IMR-90 (cell line): ENCODE measurements at regions not wholly inside any gene's neighbourhood (a gene's known extent, or its start where the extent isn't known, plus 50 kb on each side); places are given as distances from the start of the nearest gene placed in this dataset.

Source experiments
- ATAC-seq: fragments of 200-7000 bp; cut with Tn5 transposase; 2 replicates; pipeline ENCODE4 v1.9.1; 2020; ENCODE audit warnings: low read depth, mild to moderate bottlenecking, moderate library complexity
- BruUV-seq: library from RNA; stranded (reverse); fragments of 400-500 nt; replicated peaks from 2 replicates; lab custom pipeline; 2021; lab: Mats Ljungman, UMichigan
- CTCF ChIA-PET: fragments of 300-600 bp; formaldehyde crosslinking; extraction: SDS; loops from one replicate; lab custom pipeline; 2021; ENCODE audit warnings: antibody characterized with exemption; lab: Yijun Ruan, JAX
- POLR2A ChIA-PET: fragments of 300-600 bp; sonication (Branson Sonifier 250); formaldehyde crosslinking; loops from one replicate; lab custom pipeline; 2022; ENCODE audit warnings: antibody characterized with exemption; ENCODE audit not compliant: unreplicated experiment; lab: Charles Lee
- DNase-seq: peaks from one replicate; pipeline ENCODE4 v3.0.0; 2013
- H2AFZ ChIP-seq: replicated peaks from 2 replicates; pipeline ENCODE3; 2013; ENCODE audit warnings: low read length, mild to moderate bottlenecking; ENCODE audit not compliant: poor library complexity
- H2AK5ac ChIP-seq: 2 replicates; pipeline ENCODE4 v1.6.1; 2013; ENCODE audit warnings: low read depth, low read length, inconsistent platforms
- H2AK9ac ChIP-seq: replicated peaks from 2 replicates; pipeline ENCODE3; 2013; ENCODE audit warnings: mild to moderate bottlenecking, low read depth, low read length, moderate library complexity; ENCODE audit not compliant: poor library complexity
- H2BK120ac ChIP-seq: 2 replicates; pipeline ENCODE4 v1.6.1; 2013; ENCODE audit warnings: low read depth, low read length, inconsistent platforms
- H2BK15ac ChIP-seq: 3 replicates; pipeline ENCODE4 v1.6.1; 2013; ENCODE audit warnings: low read depth, low read length, inconsistent platforms
- H2BK20ac ChIP-seq: 2 replicates; pipeline ENCODE4 v1.6.1; 2013; ENCODE audit warnings: low read depth, mild to moderate bottlenecking, inconsistent platforms, low read length, moderate library complexity
- H2BK5ac ChIP-seq: 2 replicates; pipeline ENCODE4 v1.6.1; 2013; ENCODE audit warnings: mild to moderate bottlenecking, low read depth, low read length, inconsistent platforms; ENCODE audit not compliant: poor library complexity, severe bottlenecking
- H3K14ac ChIP-seq: replicated peaks from 2 replicates; pipeline ENCODE4 v1.6.1; 2013; ENCODE audit warnings: low read depth, low read length, inconsistent platforms
- H3K18ac ChIP-seq: 2 replicates; pipeline ENCODE4 v1.6.1; 2013; ENCODE audit warnings: low read depth, low read length, control low read depth
- H3K23ac ChIP-seq: 2 replicates; pipeline ENCODE4 v1.6.1; 2013; ENCODE audit warnings: low read depth, low read length, inconsistent platforms
- H3K27ac ChIP-seq: 2 replicates; pipeline ENCODE4 v1.5.1; 2013; ENCODE audit warnings: mild to moderate bottlenecking, control low read depth, low read length; ENCODE audit not compliant: insufficient read depth
- H3K27me3 ChIP-seq: 2 replicates; pipeline ENCODE4 v1.6.1; 2013; ENCODE audit warnings: low read length; ENCODE audit not compliant: control insufficient read depth, insufficient read depth
- H3K36me3 ChIP-seq: 2 replicates; pipeline ENCODE4 v1.6.1; 2013; ENCODE audit warnings: low read length, mixed read lengths; ENCODE audit not compliant: control insufficient read depth, insufficient read depth
- H3K4ac ChIP-seq: 2 replicates; pipeline ENCODE4 v1.6.1; 2013; ENCODE audit warnings: low read depth, low read length, inconsistent platforms
- H3K4me1 ChIP-seq: 2 replicates; pipeline ENCODE4 v1.6.1; 2013; ENCODE audit warnings: low read length, mixed read lengths; ENCODE audit not compliant: control insufficient read depth, insufficient read depth
- H3K4me2 ChIP-seq: 2 replicates; pipeline ENCODE4 v1.6.1; 2013; ENCODE audit warnings: low read depth, mild to moderate bottlenecking, control low read depth, low read length, moderate library complexity
- H3K4me3 ChIP-seq: 2 replicates; pipeline ENCODE4 v1.5.1; 2013; ENCODE audit warnings: low read depth, mild to moderate bottlenecking, control low read depth, low read length, moderate library complexity; ENCODE audit not compliant: insufficient read depth
- H3K56ac ChIP-seq: 2 replicates; pipeline ENCODE4 v1.6.1; 2013; ENCODE audit warnings: low read length, inconsistent platforms; ENCODE audit not compliant: insufficient read depth; ENCODE audit errors: extremely low read depth
- H3K79me1 ChIP-seq, 2 experiments: 2 replicates each; pipeline ENCODE4 v1.6.1; 2013; ENCODE audit warnings: low read length in 2 of 2, inconsistent platforms in 1 of 2, low read depth in 1 of 2
- H3K9ac ChIP-seq: 2 replicates; pipeline ENCODE4 v1.6.1; 2013; ENCODE audit warnings: low read depth, low read length, control low read depth
- H3K9me1 ChIP-seq: 2 replicates; pipeline ENCODE4 v1.6.1; 2013; ENCODE audit warnings: low read length, inconsistent platforms; ENCODE audit not compliant: insufficient read depth
- H3K9me3 ChIP-seq: 2 replicates; pipeline ENCODE4 v1.6.1; 2013; ENCODE audit warnings: low read length; ENCODE audit not compliant: control insufficient read depth, insufficient read depth
- H4K20me1 ChIP-seq: 2 replicates; pipeline ENCODE4 v1.6.1; 2013; ENCODE audit warnings: low read length, inconsistent platforms; ENCODE audit not compliant: insufficient read depth
- H4K5ac ChIP-seq: 2 replicates; pipeline ENCODE4 v1.6.1; 2013; ENCODE audit warnings: mild to moderate bottlenecking, low read depth, low read length, control low read depth
- H4K8ac ChIP-seq, 2 experiments: 2 replicates each; pipeline ENCODE4 v1.6.1; 2013; ENCODE audit warnings: low read depth in 2 of 2, low read length in 2 of 2, control low read depth in 1 of 2, inconsistent platforms in 1 of 2
- H4K91ac ChIP-seq: 2 replicates; pipeline ENCODE4 v1.6.1; 2013; ENCODE audit warnings: low read depth, low read length, inconsistent platforms; ENCODE audit not compliant: insufficient read depth
- USF2 ChIP-seq: fragments of 150-350 bp; IDR thresholded peaks from 2 replicates; pipeline ENCODE4 v1.6.1; 2017; ENCODE audit warnings: mild to moderate bottlenecking, antibody characterized with exemption, low read length, low read depth
- WGBS, 2 experiments: methylation state at CpG; one replicate each; pipeline versions ENCODE4 v1.1.5 to v1.1.7; 2013; ENCODE audit warnings: missing lambda C conversion rate in 2 of 2; ENCODE audit not compliant: insufficient read length in 1 of 2; ENCODE audit errors: extremely low coverage in 2 of 2; 5-methylcytosine and 5-hydroxymethylcytosine counted together
- dilution Hi-C: fragments of 300-500 bp; cut with HindIII; formaldehyde crosslinking; loops from one replicate; pipeline ENCODE4 v1.14.3; 2018; ENCODE audit warnings: low sequenced_read_pairs; ENCODE audit not compliant: unreplicated experiment
- in situ Hi-C: fragments of 300-500 bp; cut with MboI; formaldehyde crosslinking; loops from 3 replicates; pipeline ENCODE4 v1.14.3; 2019; ENCODE audit warnings: low sequenced_read_pairs, inconsistent platforms, mixed read lengths
- intact Hi-C: fragments of 100-400 bp; cut with micrococcal nuclease; formaldehyde crosslinking; loops from 2 replicates; pipeline ENCODE4 v1.10.0; 2022

- no peak overlapping the region for H3K18ac ChIP-seq
- H3K4me2 ChIP-seq = no peak overlapping the region
- no peaks in the 10 kb centered on the region for H3K4me1 ChIP-seq
- H2BK5ac ChIP-seq = no peak overlapping the region
- no peak overlapping the region for H3K14ac ChIP-seq
- H2AFZ ChIP-seq = no peak overlapping the region
- H2BK120ac ChIP-seq = no peak overlapping the region
- no peak overlapping the region for H3K9ac ChIP-seq
- H4K91ac ChIP-seq = no peak overlapping the region
- no peak; the same call in 1 of the 2 replicates for ATAC-seq
- H3K56ac ChIP-seq = no peak overlapping the region
- no peak overlapping the region for H3K23ac ChIP-seq
- dilution Hi-C loops = no loop called here
- no peaks in the 10 kb centered on the region for H3K36me3 ChIP-seq
- POLR2A ChIA-PET = no interaction called here
- no peak overlapping the region for H2BK20ac ChIP-seq
- no peaks in the 10 kb centered on the region for H3K79me1 ChIP-seq
- H3K9me3 ChIP-seq = no peaks in the 10 kb centered on the region
- 29% methylated on average over 1 of the region's 5 CpGs; no CpG with 5 or more reads in 1 of the 2 experiments for WGBS, 2 experiments
- H3K27ac ChIP-seq = no peak overlapping the region
- intact Hi-C loops = no loop called here
- BruUV-seq = no TSS peak
- H4K8ac ChIP-seq = no peak overlapping the region
- no peak overlapping the region for H2AK9ac ChIP-seq
- no peak overlapping the region for H4K5ac ChIP-seq
- no peak overlapping the region for H2BK15ac ChIP-seq
- TF ChIP-seq USF2 = no peak
- no peaks in the 10 kb centered on the region for H3K9me1 ChIP-seq
- H3K4ac ChIP-seq = no peak overlapping the region
- in situ Hi-C loops = no loop called here
- no peaks in the 10 kb centered on the region for H4K20me1 ChIP-seq
- peak; percentile 50 for DNase-seq
- no peaks in the 10 kb centered on the region for H3K27me3 ChIP-seq
- no peak overlapping the region for H3K4me3 ChIP-seq
- H2AK5ac ChIP-seq = no peak overlapping the region
- CTCF ChIA-PET = no interaction called here
Measured at GRCh38 chr2:150811259-150811855, 323.9 kb upstream of the RND3 start.
